ENCODE measurements at regions not wholly inside any gene's neighbourhood (a gene's known extent, or its start where the extent isn't known, plus 50 kb on each side); places are given as distances from the start of the nearest gene placed in this dataset.

GRCh38 chr3:102661707-102662497 lies 227.1 kb downstream of the ZPLD1 start (continued):
- TF ChIP-seq TSHZ2 (CRISPR knock-in tag; IDR thresholded peaks at IDR 0.05) (no peak), GLIS3 (CRISPR knock-in tag; IDR thresholded peaks at IDR 0.05) (no peak), TCF4 (CRISPR knock-in tag; IDR thresholded peaks at IDR 0.05; ENCODE audit: borderline replicate concordance) (no peak), CREB5 (CRISPR knock-in tag; IDR thresholded peaks at IDR 0.05; ENCODE audit: low read depth) (no peak), POU6F1 (CRISPR knock-in tag; IDR thresholded peaks at IDR 0.05; ENCODE audit: borderline replicate concordance, low read depth) (no peak)

GRCh38 chr3:102662498-102662772 lies 227.6 kb downstream of the ZPLD1 start:
- no peak for ATAC-seq

GRCh38 chr3:102664126-102664525 lies 229.3 kb downstream of the ZPLD1 start:
- ATAC-seq: no peak
- TF ChIP-seq CREB5 (CRISPR knock-in tag; IDR thresholded peaks at IDR 0.05; ENCODE audit: low read depth): no peak
- no peak for TF ChIP-seq GLIS3 (CRISPR knock-in tag; IDR thresholded peaks at IDR 0.05)
- no peak for TF ChIP-seq ESRRG (CRISPR knock-in tag; IDR thresholded peaks at IDR 0.05)
- no peak for TF ChIP-seq TCF4 (CRISPR knock-in tag; IDR thresholded peaks at IDR 0.05; ENCODE audit: borderline replicate concordance)
- TF ChIP-seq ISL1 (CRISPR knock-in tag; IDR thresholded peaks at IDR 0.05): no peak
- TF ChIP-seq POU6F1 (CRISPR knock-in tag; IDR thresholded peaks at IDR 0.05; ENCODE audit: borderline replicate concordance, low read depth): no peak
- TF ChIP-seq ZNF70 (CRISPR knock-in tag; IDR thresholded peaks at IDR 0.05): no peak
- TF ChIP-seq PPARA (CRISPR knock-in tag; IDR thresholded peaks at IDR 0.05; ENCODE audit: borderline replicate concordance): no peak
- no peak for TF ChIP-seq ZFP30 (CRISPR knock-in tag; IDR thresholded peaks at IDR 0.05)
- no peak for TF ChIP-seq ZNF565 (CRISPR knock-in tag; conservative IDR thresholded peaks at IDR 0.05; ENCODE audit: low read depth)
- TF ChIP-seq ZFP3 (CRISPR knock-in tag; IDR thresholded peaks at IDR 0.05): no peak
- no peak for TF ChIP-seq OSR1 (CRISPR knock-in tag; IDR thresholded peaks at IDR 0.05)
- TF ChIP-seq TOX (CRISPR knock-in tag; IDR thresholded peaks at IDR 0.05; ENCODE audit: borderline replicate concordance): no peak
- no peak for TF ChIP-seq TSHZ2 (CRISPR knock-in tag; IDR thresholded peaks at IDR 0.05)

More at GRCh38 chr3:102662498-102662772, 227.6 kb downstream of the ZPLD1 start:
- TF ChIP-seq PATZ1 (CRISPR knock-in tag; IDR thresholded peaks at IDR 0.05; ENCODE audit: borderline replicate concordance) (no peak), ZNF8 (CRISPR knock-in tag; IDR thresholded peaks at IDR 0.05) (no peak), OSR1 (CRISPR knock-in tag; IDR thresholded peaks at IDR 0.05) (no peak), POU6F1 (CRISPR knock-in tag; IDR thresholded peaks at IDR 0.05; ENCODE audit: borderline replicate concordance, low read depth) (no peak), PPARA (CRISPR knock-in tag; IDR thresholded peaks at IDR 0.05; ENCODE audit: borderline replicate concordance) (no peak)
